ENCODE measurements at regions not wholly inside any gene's neighbourhood (a gene's known extent, or its start where the extent isn't known, plus 50 kb on each side); places are given as distances from the start of the nearest gene placed in this dataset.

GRCh38 chrX:9327086-9327746 lies 137.6 kb upstream of the TBL1X start:
- DNase-seq: no peak
- ATAC-seq: no peak
- no peak overlapping the region for H3K4me3 ChIP-seq
- 95 to 100% methylated on average over 6 of the region's 6 CpGs for whole genome bisulfite sequencing, 2 donors
- peaks cover 0 to 40% (median 0%) of the 10 kb centered on the region in 7 donors for H3K27me3 ChIP-seq
- H3K9me3 ChIP-seq: no peaks in the 10 kb centered on the region
- no peaks in the 10 kb centered on the region for H3K4me1 ChIP-seq
- intact Hi-C loops (cut with DNase I): no loop called here
- no peak overlapping the region for H3K27ac ChIP-seq
- TF ChIP-seq CTCF (IDR thresholded peaks at IDR 0.05): no peak
- H3K36me3 ChIP-seq: no peaks in the 10 kb centered on the region

- peaks cover 0 to 43% (median 0%) of the 10 kb centered on the region in 7 donors for H3K27me3 ChIP-seq
- H3K27ac ChIP-seq: no peak overlapping the region
- no peak for ATAC-seq
- no peak overlapping the region for H3K4me3 ChIP-seq
- no peaks in the 10 kb centered on the region for H3K9me3 ChIP-seq
- H3K36me3 ChIP-seq: no peaks in the 10 kb centered on the region
- H3K4me1 ChIP-seq: no peaks in the 10 kb centered on the region
- no peak for TF ChIP-seq CTCF (IDR thresholded peaks at IDR 0.05)
- intact Hi-C loops (cut with DNase I): no loop called here
- WGBS, 2 donors: 71 to 93% methylated on average over 5 of the region's 5 CpGs
- DNase-seq: no peak
These were observed 137.1 kb upstream of the TBL1X start for GRCh38 chrX:9327747-9328145.

- ATAC-seq (no peak), DNase-seq (no peak)
- no peaks in the 10 kb centered on the region for H3K9me3 ChIP-seq
- TF ChIP-seq CTCF (IDR thresholded peaks at IDR 0.05): no peak
- peaks cover 0 to 47% (median 0%) of the 10 kb centered on the region in 7 donors for H3K27me3 ChIP-seq
- WGBS, 2 donors: 87 to 91% methylated on average over 5 of the region's 5 CpGs
- intact Hi-C loops (cut with DNase I): no loop called here
- no peaks in the 10 kb centered on the region for H3K36me3 ChIP-seq
- no peak overlapping the region for H3K4me3 ChIP-seq
- no peak overlapping the region for H3K27ac ChIP-seq
- no peaks in the 10 kb centered on the region for H3K4me1 ChIP-seq
These were observed 135.8 kb upstream of the TBL1X start for GRCh38 chrX:9329056-9329455.

- H3K36me3 ChIP-seq: no peaks in the 10 kb centered on the region
- 80 to 81% methylated on average over 8 of the region's 8 CpGs for WGBS, 2 donors
- H3K27ac ChIP-seq: no peak overlapping the region
- no peaks in the 10 kb centered on the region for H3K9me3 ChIP-seq
- DNase-seq (no peak), ATAC-seq (no peak)
- intact Hi-C loops (cut with DNase I): no loop called here
- H3K4me3 ChIP-seq: no peak overlapping the region
- peaks cover 0 to 47% (median 0%) of the 10 kb centered on the region in 7 donors for H3K27me3 ChIP-seq
- no peak for TF ChIP-seq CTCF (IDR thresholded peaks at IDR 0.05)
- H3K4me1 ChIP-seq: no peaks in the 10 kb centered on the region
These were observed 134.4 kb upstream of the TBL1X start for GRCh38 chrX:9330249-9330982.

Data from heart right ventricle (tissue), 16 donors.